ENCODE measurements at regions not wholly inside any gene's neighbourhood (a gene's known extent, or its start where the extent isn't known, plus 50 kb on each side); places are given as distances from the start of the nearest gene placed in this dataset.

DNA sequence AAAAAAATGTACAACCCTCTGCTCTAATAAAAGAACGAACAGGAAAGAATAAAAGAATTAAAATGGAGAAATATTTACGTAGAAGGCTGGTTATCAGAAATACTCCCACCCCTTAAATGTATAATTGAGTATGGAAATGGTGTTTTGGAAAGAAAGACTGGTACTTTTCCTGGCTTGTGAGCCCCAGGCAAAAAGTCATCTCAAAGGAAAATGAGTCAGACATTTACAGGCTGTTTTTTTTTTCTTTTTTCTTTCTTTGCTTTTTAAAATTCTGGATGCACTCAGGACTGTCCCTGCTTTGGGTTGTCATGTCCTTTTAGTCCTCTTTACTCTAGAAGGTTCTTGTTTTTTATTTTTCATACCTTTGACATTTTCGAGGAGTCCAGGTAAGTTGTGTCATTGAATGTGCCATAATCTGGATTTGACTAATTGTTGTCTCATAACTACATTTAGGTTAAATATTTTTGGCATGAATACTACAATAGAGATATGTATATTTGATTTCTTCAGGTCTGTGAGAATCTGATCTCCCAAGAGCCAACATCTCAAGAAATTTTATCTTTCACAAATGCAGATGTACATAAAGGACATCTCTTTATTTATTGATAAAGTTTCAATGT is 313.0 kb upstream of the GLI3 start:
- H3K27ac ChIP-seq (ENCODE audit: low read length): no peak overlapping the region
- DNase-seq (ENCODE audit: low read depth, low spot score): no peak
- no TSS peak for BruUV-seq (replicated peaks)
- ChIA-PET POLR2A (no interaction called here), CTCF (no interaction called here)
- intact Hi-C loops (cut with micrococcal nuclease; ENCODE audit: unreplicated experiment) (no loop called here), in situ Hi-C loops (cut with HindIII; ENCODE audit: low pct_unique_long_range_greater_than_20kb, low sequenced_read_pairs) (no loop called here)
- no peaks in the 10 kb centered on the region for H3K4me1 ChIP-seq (ENCODE audit: control insufficient read depth, insufficient read depth, low read length)
- no peaks in the 10 kb centered on the region for H3K27me3 ChIP-seq (ENCODE audit: control insufficient read depth, insufficient read depth, low read length)
- TF ChIP-seq, protein P1, sequence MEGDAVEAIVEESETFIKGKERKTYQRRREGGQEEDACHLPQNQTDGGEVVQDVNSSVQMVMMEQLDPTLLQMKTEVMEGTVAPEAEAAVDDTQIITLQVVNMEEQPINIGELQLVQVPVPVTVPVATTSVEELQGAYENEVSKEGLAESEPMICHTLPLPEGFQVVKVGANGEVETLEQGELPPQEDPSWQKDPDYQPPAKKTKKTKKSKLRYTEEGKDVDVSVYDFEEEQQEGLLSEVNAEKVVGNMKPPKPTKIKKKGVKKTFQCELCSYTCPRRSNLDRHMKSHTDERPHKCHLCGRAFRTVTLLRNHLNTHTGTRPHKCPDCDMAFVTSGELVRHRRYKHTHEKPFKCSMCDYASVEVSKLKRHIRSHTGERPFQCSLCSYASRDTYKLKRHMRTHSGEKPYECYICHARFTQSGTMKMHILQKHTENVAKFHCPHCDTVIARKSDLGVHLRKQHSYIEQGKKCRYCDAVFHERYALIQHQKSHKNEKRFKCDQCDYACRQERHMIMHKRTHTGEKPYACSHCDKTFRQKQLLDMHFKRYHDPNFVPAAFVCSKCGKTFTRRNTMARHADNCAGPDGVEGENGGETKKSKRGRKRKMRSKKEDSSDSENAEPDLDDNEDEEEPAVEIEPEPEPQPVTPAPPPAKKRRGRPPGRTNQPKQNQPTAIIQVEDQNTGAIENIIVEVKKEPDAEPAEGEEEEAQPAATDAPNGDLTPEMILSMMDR (IDR thresholded peaks at IDR 0.05): no peak
- TF ChIP-seq POLR2AphosphoS5 (IDR thresholded peaks at IDR 0.05; ENCODE audit: low read depth, low read length) (no peak), SIN3A (IDR thresholded peaks at IDR 0.05; ENCODE audit: borderline replicate concordance, insufficient read depth, low read depth, low read length) (no peak), TCF7L2 (IDR thresholded peaks at IDR 0.05; ENCODE audit: low read depth, low read length) (no peak)
- TF ChIP-seq, protein P2, sequence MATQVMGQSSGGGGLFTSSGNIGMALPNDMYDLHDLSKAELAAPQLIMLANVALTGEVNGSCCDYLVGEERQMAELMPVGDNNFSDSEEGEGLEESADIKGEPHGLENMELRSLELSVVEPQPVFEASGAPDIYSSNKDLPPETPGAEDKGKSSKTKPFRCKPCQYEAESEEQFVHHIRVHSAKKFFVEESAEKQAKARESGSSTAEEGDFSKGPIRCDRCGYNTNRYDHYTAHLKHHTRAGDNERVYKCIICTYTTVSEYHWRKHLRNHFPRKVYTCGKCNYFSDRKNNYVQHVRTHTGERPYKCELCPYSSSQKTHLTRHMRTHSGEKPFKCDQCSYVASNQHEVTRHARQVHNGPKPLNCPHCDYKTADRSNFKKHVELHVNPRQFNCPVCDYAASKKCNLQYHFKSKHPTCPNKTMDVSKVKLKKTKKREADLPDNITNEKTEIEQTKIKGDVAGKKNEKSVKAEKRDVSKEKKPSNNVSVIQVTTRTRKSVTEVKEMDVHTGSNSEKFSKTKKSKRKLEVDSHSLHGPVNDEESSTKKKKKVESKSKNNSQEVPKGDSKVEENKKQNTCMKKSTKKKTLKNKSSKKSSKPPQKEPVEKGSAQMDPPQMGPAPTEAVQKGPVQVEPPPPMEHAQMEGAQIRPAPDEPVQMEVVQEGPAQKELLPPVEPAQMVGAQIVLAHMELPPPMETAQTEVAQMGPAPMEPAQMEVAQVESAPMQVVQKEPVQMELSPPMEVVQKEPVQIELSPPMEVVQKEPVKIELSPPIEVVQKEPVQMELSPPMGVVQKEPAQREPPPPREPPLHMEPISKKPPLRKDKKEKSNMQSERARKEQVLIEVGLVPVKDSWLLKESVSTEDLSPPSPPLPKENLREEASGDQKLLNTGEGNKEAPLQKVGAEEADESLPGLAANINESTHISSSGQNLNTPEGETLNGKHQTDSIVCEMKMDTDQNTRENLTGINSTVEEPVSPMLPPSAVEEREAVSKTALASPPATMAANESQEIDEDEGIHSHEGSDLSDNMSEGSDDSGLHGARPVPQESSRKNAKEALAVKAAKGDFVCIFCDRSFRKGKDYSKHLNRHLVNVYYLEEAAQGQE (IDR thresholded peaks at IDR 0.05; ENCODE audit: insufficient read depth in 1 of 2, low read depth in 2 of 2, low read length in 1 of 2): no peak
- ATAC-seq: no peak
- peaks cover 12% of the 10 kb centered on the region for H3K9me3 ChIP-seq (ENCODE audit: control insufficient read depth, insufficient read depth, low read depth, low read length)
- no peak overlapping the region for H3K4me3 ChIP-seq (ENCODE audit: low read depth in 2 of 2, low read length in 2 of 2)
- no peaks in the 10 kb centered on the region for H3K36me3 ChIP-seq (ENCODE audit: control insufficient read depth, insufficient read depth, low read length)

DNA sequence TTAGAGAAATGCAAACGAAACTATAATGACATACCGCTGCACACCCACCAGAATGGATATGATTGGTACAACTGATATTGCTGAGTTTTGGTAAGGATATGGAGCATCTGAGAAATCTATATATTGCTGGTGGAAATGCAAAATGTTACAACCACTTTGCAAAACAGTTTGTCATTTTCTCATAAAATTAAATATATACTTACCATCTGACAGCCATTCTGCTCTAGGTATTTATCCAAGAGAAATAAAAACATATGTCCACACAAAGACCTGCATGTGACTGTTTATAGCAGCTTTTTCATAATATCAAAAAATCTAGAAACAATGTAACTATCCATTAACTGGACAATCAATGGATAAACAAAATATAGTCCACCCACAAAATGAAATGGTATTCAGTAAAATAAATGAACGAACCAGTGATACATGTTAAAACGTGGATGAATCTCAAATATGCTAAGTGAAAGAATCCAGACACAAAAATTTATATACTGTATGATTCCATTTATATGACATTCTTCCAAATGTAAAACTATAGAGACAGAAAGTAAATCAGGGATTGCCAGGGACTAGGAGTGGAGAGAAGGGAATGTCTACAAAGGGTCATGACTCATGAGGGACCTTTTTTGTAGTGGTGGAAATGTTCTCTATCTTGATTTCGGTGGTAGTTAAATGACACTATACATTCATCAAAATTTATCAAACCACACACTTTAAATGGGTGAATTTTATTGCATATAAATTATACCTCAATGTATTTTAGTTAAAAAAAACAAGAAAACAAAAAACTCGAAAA is 312.0 kb upstream of the GLI3 start:
- TF ChIP-seq SIN3A (IDR thresholded peaks at IDR 0.05; ENCODE audit: borderline replicate concordance, insufficient read depth, low read depth, low read length): no peak
- no peak for TF ChIP-seq TCF7L2 (IDR thresholded peaks at IDR 0.05; ENCODE audit: low read depth, low read length)
- TF ChIP-seq, protein P1 (IDR thresholded peaks at IDR 0.05): no peak
- TF ChIP-seq POLR2AphosphoS5 (IDR thresholded peaks at IDR 0.05; ENCODE audit: low read depth, low read length): no peak
- TF ChIP-seq, protein P2 (IDR thresholded peaks at IDR 0.05; ENCODE audit: insufficient read depth in 1 of 2, low read depth in 2 of 2, low read length in 1 of 2): no peak
- Histone ChIP-seq H3K27me3 (ENCODE audit: control insufficient read depth, insufficient read depth, low read length) (no peaks in the 10 kb centered on the region), H3K9me3 (ENCODE audit: control insufficient read depth, insufficient read depth, low read depth, low read length) (peaks cover 15% of the 10 kb centered on the region), H3K27ac (ENCODE audit: low read length) (no peak overlapping the region), H3K4me3 (ENCODE audit: low read depth in 2 of 2, low read length in 2 of 2) (no peak overlapping the region), H3K4me1 (ENCODE audit: control insufficient read depth, insufficient read depth, low read length) (no peaks in the 10 kb centered on the region), H3K36me3 (ENCODE audit: control insufficient read depth, insufficient read depth, low read length) (no peaks in the 10 kb centered on the region)
- in situ Hi-C loops (cut with HindIII; ENCODE audit: low pct_unique_long_range_greater_than_20kb, low sequenced_read_pairs) (no loop called here), intact Hi-C loops (cut with micrococcal nuclease; ENCODE audit: unreplicated experiment) (no loop called here)
- no peak for DNase-seq (ENCODE audit: low read depth, low spot score)
- BruUV-seq (replicated peaks): no TSS peak
- ATAC-seq: no peak
- POLR2A ChIA-PET: no interaction called here
- CTCF ChIA-PET: no interaction called here
